Smooth muscle cell (in vitro differentiated cells): ENCODE measurements at regions not wholly inside any gene's neighbourhood (a gene's known extent, or its start where the extent isn't known, plus 50 kb on each side); places are given as distances from the start of the nearest gene placed in this dataset.
A peak's percentile ranks its signal among the peaks of the same experiment; 100 is the strongest.
"Not testable (repeated sequence)": the region's sequence is repeated elsewhere in the genome, so short reads cannot be mapped to it uniquely, and the experiment has no call there.

Experiments
- DNase-seq: peaks from one replicate; lab custom pipeline; 2025; ENCODE audit not compliant: unreplicated experiment; lab: John Stamatoyannopoulos, UW
- H2AFZ ChIP-seq: fragments of 200-600 bp; sonication (generic); 2 replicates; pipeline ENCODE4 v1.6.0; 2016; ENCODE audit warnings: antibody characterized with exemption, low read depth, mild to moderate bottlenecking
- H3F3A ChIP-seq: fragments of 200-600 bp; sonication (generic); 2 replicates; pipeline ENCODE4 v1.6.0; 2017; ENCODE audit warnings: antibody characterized with exemption, low read depth
- H3K27ac ChIP-seq: fragments of 200-600 bp; sonication (generic); 2 replicates; pipeline ENCODE4 v1.5.1; 2016; ENCODE audit warnings: low read depth, mild to moderate bottlenecking
- H3K27me3 ChIP-seq: fragments of 200-600 bp; sonication (generic); 2 replicates; pipeline ENCODE4 v1.6.1; 2016; ENCODE audit warnings: low read depth, mild to moderate bottlenecking
- H3K36me3 ChIP-seq: fragments of 200-600 bp; sonication (generic); 2 replicates; pipeline ENCODE4 v1.5.1; 2016; ENCODE audit warnings: low read depth
- H3K4me1 ChIP-seq: fragments of 200-600 bp; sonication (generic); 2 replicates; pipeline ENCODE4 v1.5.1; 2016; ENCODE audit warnings: low read depth
- H3K4me2 ChIP-seq: fragments of 200-600 bp; sonication (generic); 2 replicates; pipeline ENCODE4 v1.6.0; 2016; ENCODE audit warnings: mild to moderate bottlenecking
- H3K4me3 ChIP-seq: fragments of 200-600 bp; sonication (generic); 2 replicates; pipeline ENCODE4 v1.5.1; 2016; ENCODE audit warnings: mild to moderate bottlenecking
- H3K79me2 ChIP-seq: fragments of 200-600 bp; sonication (generic); 2 replicates; pipeline ENCODE4 v1.6.0; 2016; ENCODE audit warnings: low read depth, mild to moderate bottlenecking
- H3K9ac ChIP-seq: fragments of 200-600 bp; sonication (generic); 2 replicates; pipeline ENCODE4 v1.6.0; 2016; ENCODE audit warnings: low read depth
- H3K9me3 ChIP-seq: fragments of 200-600 bp; sonication (generic); replicated peaks from 2 replicates; pipeline ENCODE4 v1.5.1; 2016; ENCODE audit warnings: low read depth
- H4K20me1 ChIP-seq: fragments of 200-600 bp; sonication (generic); 2 replicates; pipeline ENCODE4 v1.6.0; 2016; ENCODE audit warnings: low read depth
- WGBS: methylation state at CpG from one replicate; pipeline ENCODE4 v1.1.7; 2016; ENCODE audit warnings: low lambda C conversion rate; 5-methylcytosine and 5-hydroxymethylcytosine counted together
- TF ChIP-seq, protein P1 (sequence below): fragments of 200-600 bp; sonication (generic); IDR thresholded peaks from 2 replicates; pipeline ENCODE4 v1.5.1; 2017; ENCODE audit warnings: borderline replicate concordance, mild to moderate bottlenecking, antibody characterized with exemption; ENCODE audit not compliant: insufficient read depth, poor library complexity, severe bottlenecking

DNA sequence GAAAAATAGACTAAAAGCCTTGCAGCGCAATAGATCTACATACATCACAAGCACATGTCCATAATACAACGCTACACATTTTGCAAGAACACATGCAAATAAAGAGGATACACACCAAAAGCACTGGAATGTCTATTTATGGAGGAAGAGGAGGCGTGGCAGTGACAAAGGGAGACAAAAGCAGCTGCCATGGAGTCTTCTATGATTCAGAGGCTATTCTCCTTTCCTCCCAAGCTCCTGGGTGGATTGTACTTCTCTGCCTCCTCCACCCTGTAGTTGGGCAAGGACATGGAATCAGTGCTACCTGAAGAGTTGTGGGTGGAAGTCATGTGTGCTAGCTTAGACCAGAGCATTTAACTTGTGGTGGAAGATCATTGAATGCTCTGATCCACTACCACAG is 57.9 kb upstream of the ABHD2 start:
- TF ChIP-seq, protein P1, sequence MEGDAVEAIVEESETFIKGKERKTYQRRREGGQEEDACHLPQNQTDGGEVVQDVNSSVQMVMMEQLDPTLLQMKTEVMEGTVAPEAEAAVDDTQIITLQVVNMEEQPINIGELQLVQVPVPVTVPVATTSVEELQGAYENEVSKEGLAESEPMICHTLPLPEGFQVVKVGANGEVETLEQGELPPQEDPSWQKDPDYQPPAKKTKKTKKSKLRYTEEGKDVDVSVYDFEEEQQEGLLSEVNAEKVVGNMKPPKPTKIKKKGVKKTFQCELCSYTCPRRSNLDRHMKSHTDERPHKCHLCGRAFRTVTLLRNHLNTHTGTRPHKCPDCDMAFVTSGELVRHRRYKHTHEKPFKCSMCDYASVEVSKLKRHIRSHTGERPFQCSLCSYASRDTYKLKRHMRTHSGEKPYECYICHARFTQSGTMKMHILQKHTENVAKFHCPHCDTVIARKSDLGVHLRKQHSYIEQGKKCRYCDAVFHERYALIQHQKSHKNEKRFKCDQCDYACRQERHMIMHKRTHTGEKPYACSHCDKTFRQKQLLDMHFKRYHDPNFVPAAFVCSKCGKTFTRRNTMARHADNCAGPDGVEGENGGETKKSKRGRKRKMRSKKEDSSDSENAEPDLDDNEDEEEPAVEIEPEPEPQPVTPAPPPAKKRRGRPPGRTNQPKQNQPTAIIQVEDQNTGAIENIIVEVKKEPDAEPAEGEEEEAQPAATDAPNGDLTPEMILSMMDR, result no peak
- no peak overlapping the region for H3K4me2 ChIP-seq
- no peak overlapping the region for H3K4me3 ChIP-seq
- H3K36me3 ChIP-seq, result no peaks in the 10 kb centered on the region
- H3K4me1 ChIP-seq, result no peaks in the 10 kb centered on the region
- H3K9ac ChIP-seq, result no peak overlapping the region
- no peaks in the 10 kb centered on the region for H4K20me1 ChIP-seq
- peaks cover under 1% of the 10 kb centered on the region for H3K27me3 ChIP-seq
- H2AFZ ChIP-seq, result no peak overlapping the region
- no peak for DNase-seq
- no peaks in the 10 kb centered on the region for H3F3A ChIP-seq
- H3K27ac ChIP-seq, result no peak overlapping the region
- H3K9me3 ChIP-seq, result no peaks in the 10 kb centered on the region
- H3K79me2 ChIP-seq, result no peaks in the 10 kb centered on the region
- WGBS, result 98% methylated on average over 3 of the region's 3 CpGs

DNA sequence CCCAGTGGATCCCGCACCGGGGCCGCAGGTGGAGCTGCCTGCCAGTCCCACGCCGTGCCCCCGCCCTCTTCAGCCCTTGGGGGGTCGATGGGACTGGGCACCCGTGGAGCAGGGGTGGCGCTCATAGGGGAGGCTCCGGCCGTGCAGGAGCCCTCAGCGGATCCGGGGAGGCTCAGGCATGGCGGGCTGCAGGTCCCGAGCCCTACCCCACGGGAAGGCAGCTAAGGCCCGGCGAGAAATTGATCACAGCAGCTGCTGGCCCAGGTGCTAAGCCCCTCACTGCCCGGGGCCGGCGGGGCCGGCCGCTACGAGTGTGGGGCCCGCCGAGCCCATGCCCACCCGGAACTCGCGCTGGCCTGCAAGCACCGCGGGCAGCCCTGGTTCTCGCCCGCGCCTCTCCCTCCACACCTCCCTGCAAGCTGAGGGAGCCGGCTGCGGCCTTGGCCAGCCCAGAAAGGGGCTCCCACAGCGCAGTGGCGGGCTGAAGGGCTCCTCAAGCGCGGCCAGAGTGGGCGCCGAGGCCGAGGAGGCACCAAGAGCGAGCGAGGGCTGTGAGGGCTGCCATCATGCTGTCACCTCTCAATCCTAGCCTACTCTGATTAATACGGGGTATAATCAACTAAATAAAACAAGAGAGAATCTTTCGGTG is 56.5 kb upstream of the ABHD2 start:
- not testable (repeated sequence) for H3K79me2 ChIP-seq, H4K20me1 ChIP-seq, H3K4me2 ChIP-seq, DNase-seq, H3K4me1 ChIP-seq, H3K9me3 ChIP-seq, H3K27ac ChIP-seq, H3F3A ChIP-seq, H3K9ac ChIP-seq, H3K4me3 ChIP-seq, H3K27me3 ChIP-seq, H3K36me3 ChIP-seq, H2AFZ ChIP-seq
- WGBS, result 96% methylated on average over 44 of the region's 47 CpGs

DNA sequence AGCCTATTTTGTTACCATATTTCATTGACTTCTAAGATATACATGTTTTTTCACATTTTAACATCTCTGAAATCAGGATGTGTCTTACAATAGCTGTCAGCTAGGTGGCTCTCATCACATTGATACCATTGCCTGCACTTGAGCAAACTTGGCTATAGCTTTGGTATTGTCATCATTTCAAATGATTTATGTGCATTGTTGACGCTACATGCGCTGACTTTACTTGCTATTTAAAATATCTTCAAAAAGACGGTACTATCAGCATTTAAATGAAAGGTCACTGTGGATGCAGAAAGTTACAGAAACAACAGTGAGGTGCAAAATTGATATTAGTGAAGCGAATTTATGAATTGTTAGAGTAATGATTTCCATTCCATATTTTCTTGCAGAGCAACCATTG is 54.0 kb upstream of the ABHD2 start:
- Histone ChIP-seq H4K20me1 (no peaks in the 10 kb centered on the region), H2AFZ (no peak overlapping the region), H3F3A (no peaks in the 10 kb centered on the region), H3K79me2 (no peaks in the 10 kb centered on the region), H3K27ac (no peak overlapping the region), H3K4me1 (no peaks in the 10 kb centered on the region), H3K36me3 (no peaks in the 10 kb centered on the region), H3K27me3 (peaks cover 4% of the 10 kb centered on the region), H3K4me3 (no peak overlapping the region), H3K4me2 (no peak overlapping the region), H3K9me3 (no peaks in the 10 kb centered on the region), H3K9ac (no peak overlapping the region)
- TF ChIP-seq, protein P1, result peak; percentile 7
- no peak for DNase-seq
- WGBS, result 91% methylated on average over 4 of the region's 4 CpGs

DNA sequence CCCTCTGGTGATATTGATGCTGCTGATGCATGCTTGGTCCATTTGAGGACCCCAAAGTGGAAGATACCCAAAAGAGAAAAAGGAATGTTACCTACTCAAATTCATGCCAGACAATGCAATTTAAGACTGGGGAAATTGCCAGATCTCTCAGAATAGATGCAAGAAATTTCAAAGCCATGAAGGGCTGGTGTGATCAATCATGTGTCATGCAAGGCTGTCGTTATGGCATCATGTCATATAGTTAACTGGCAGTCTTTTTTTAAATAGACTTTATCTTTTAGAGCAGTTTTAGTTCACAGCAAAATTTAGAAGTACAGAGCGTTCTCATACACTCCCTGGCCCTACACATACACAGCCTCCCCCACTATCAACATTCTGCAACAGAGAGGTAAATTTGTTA is 53.1 kb upstream of the ABHD2 start:
- Histone ChIP-seq H2AFZ (no peak overlapping the region), H3K27me3 (peaks cover 4% of the 10 kb centered on the region), H3K4me3 (no peak overlapping the region), H3K4me1 (no peaks in the 10 kb centered on the region), H3K27ac (no peak overlapping the region), H3K79me2 (no peaks in the 10 kb centered on the region), H3K4me2 (no peak overlapping the region), H3K9ac (no peak overlapping the region), H3F3A (no peaks in the 10 kb centered on the region), H3K36me3 (no peaks in the 10 kb centered on the region), H4K20me1 (no peaks in the 10 kb centered on the region), H3K9me3 (no peaks in the 10 kb centered on the region)
- no peak for DNase-seq
- WGBS, result 79% methylated on average over 2 of the region's 2 CpGs
- TF ChIP-seq, protein P1, result no peak
